Vagina (tissue), 2 donors: ENCODE measurements at regions not wholly inside any gene's neighbourhood (a gene's known extent, or its start where the extent isn't known, plus 50 kb on each side); places are given as distances from the start of the nearest gene placed in this dataset.

Source experiments
- POLR2A ChIP-seq, 2 donors: fragments of 450-650 bp; IDR thresholded peaks; one replicate each; pipeline ENCODE4 v1.6.1; 2017; ENCODE audit warnings: antibody characterized with exemption in 2 of 2, mild to moderate bottlenecking in 2 of 2, moderate library complexity in 2 of 2
- POLR2AphosphoS5 ChIP-seq, 2 donors: sonication (generic); formaldehyde crosslinking; IDR thresholded peaks; one replicate each; pipeline ENCODE4 v1.9.0; 2017; ENCODE audit warnings: antibody characterized with exemption in 2 of 2, mild to moderate bottlenecking in 2 of 2, low read depth in 1 of 2; ENCODE audit not compliant: insufficient read depth in 1 of 2
- TF ChIP-seq, protein P1 (sequence below), 3 experiments: fragments of 450-650 bp in 2 of 3; fragments of 200-600 bp in 1 of 3; sonication (generic) in 1 of 3; IDR thresholded peaks; one replicate each; pipeline ENCODE4 v1.5.1; 2017 to 2019; ENCODE audit warnings: antibody characterized with exemption in 3 of 3, mild to moderate bottlenecking in 2 of 3, moderate library complexity in 2 of 3

DNA sequence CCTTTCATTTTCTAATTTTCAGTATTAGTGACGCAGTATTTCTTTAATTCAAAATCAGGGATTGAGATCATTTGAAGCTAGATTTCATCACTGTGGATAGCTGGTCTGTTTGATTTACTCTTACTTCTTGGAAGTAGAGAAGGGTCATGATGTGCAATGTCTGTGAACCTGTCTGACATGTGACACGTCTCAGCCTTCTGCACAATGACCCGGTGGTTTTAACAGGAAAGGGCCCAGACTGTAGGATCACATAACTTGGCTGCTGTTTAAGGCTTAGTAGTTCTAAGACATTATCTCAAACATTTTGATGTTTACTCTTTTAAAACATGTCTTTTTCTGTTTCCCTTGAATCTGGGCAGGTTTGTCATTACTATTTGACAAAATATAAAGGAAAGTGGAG lies 823.3 kb upstream of the NUDT12 start:
- TF ChIP-seq, protein P1, sequence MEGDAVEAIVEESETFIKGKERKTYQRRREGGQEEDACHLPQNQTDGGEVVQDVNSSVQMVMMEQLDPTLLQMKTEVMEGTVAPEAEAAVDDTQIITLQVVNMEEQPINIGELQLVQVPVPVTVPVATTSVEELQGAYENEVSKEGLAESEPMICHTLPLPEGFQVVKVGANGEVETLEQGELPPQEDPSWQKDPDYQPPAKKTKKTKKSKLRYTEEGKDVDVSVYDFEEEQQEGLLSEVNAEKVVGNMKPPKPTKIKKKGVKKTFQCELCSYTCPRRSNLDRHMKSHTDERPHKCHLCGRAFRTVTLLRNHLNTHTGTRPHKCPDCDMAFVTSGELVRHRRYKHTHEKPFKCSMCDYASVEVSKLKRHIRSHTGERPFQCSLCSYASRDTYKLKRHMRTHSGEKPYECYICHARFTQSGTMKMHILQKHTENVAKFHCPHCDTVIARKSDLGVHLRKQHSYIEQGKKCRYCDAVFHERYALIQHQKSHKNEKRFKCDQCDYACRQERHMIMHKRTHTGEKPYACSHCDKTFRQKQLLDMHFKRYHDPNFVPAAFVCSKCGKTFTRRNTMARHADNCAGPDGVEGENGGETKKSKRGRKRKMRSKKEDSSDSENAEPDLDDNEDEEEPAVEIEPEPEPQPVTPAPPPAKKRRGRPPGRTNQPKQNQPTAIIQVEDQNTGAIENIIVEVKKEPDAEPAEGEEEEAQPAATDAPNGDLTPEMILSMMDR (IDR thresholded peaks at IDR 0.05): no peak
- TF ChIP-seq POLR2A (IDR thresholded peaks at IDR 0.05) (no peak), POLR2AphosphoS5 (IDR thresholded peaks at IDR 0.05; ENCODE audit: insufficient read depth in 1 of 2, low read depth in 1 of 2) (no peak)
